HG03521 (cell line): ENCODE measurements at regions not wholly inside any gene's neighbourhood (a gene's known extent, or its start where the extent isn't known, plus 50 kb on each side); places are given as distances from the start of the nearest gene placed in this dataset.

Experiments
- ATAC-seq: cut with Tn5 transposase; IDR thresholded peaks from one replicate; pipeline ENCODE4 v1.9.1; 2021; ENCODE audit warnings: mild to moderate bottlenecking, moderate library complexity; ENCODE audit not compliant: unreplicated experiment

- no peak for ATAC-seq
Measured at GRCh38 chr1:47551971-47552528, 114.2 kb downstream of the FOXD2 start.

- ATAC-seq = no peak
Measured at GRCh38 chr1:47554082-47554481, 116.2 kb downstream of the FOXD2 start.

- no peak for ATAC-seq
Measured at GRCh38 chr1:47554901-47555300, 117.1 kb downstream of the FOXD2 start.

DNA sequence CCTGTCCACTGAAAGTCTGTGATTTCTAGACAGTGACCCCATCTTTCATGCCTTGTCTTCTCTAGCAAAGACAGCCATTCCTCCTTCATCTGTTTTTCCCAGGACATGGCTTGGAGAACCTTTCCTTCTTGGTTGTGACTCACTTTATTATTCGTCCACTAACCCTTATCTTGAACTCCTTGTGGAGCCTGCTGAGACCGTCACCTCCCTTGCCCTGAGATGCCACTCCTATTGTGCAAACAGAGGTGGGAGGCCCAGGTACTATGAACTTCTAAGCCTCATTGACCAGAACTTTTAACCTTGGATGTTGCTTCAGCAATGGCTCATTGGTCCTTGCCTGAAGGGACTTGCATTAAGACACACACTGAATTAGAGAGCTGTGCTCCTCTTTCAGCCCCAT lies 117.5 kb downstream of the FOXD2 start:
- no peak for ATAC-seq

- no peak for ATAC-seq
Measured at GRCh38 chr1:47555841-47556560, 118.2 kb downstream of the FOXD2 start.

DNA sequence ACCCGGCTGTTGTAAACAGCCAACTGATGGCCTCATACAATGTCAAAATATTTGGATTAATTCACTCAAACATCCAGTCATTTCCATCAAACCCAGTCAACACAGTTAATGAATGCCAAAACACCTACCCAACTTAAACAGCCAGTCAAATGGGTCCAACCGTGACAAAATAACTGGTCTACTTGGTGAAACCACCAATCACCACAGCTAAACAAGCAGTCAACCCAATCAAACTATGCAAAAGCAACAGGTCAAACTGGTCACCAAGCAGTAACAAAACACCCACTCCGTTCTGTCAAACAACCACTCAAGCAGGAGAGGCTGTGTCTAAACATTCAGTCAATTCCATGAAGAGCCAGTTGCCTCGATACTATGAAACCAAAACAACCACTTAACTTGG lies 119.2 kb downstream of the FOXD2 start:
- ATAC-seq = no peak

GRCh38 chr1:47558601-47559593 lies 121.1 kb downstream of the FOXD2 start:
- ATAC-seq = no peak

GRCh38 chr1:47559944-47560695 lies 122.3 kb downstream of the FOXD2 start:
- ATAC-seq = no peak

GRCh38 chr1:47561523-47562007 lies 123.7 kb downstream of the FOXD2 start:
- no peak for ATAC-seq

- ATAC-seq = no peak
Measured at GRCh38 chr1:47562147-47562546, 124.3 kb downstream of the FOXD2 start.

GRCh38 chr1:47562799-47563198 lies 125.0 kb downstream of the FOXD2 start:
- ATAC-seq = no peak

GRCh38 chr1:47563201-47563600 lies 125.4 kb downstream of the FOXD2 start:
- no peak for ATAC-seq

- ATAC-seq = no peak
Measured at GRCh38 chr1:47564570-47564969, 126.7 kb downstream of the FOXD2 start.

- ATAC-seq = no peak
Measured at GRCh38 chr1:47565092-47565491, 127.2 kb downstream of the FOXD2 start.

DNA sequence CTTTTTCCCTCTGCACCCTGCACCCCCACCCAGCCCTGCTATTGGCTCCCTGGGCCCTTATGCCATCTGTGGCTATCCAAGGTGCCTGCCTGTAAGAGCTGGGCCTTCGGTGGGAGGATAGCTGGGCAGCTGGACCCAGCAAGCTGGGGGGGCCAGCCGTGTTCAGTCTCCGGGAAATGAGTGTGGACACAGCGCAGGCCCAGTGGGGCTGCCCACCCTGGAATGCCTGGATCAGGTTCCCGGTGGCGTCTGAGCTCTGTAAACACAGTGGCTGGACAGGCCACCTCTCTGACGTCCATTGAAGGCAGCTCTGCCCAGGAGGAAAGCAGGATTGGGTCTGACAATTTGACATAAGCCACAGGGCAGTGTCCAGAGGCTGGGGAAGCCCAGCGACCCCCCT lies 127.8 kb downstream of the FOXD2 start:
- no peak for ATAC-seq

DNA sequence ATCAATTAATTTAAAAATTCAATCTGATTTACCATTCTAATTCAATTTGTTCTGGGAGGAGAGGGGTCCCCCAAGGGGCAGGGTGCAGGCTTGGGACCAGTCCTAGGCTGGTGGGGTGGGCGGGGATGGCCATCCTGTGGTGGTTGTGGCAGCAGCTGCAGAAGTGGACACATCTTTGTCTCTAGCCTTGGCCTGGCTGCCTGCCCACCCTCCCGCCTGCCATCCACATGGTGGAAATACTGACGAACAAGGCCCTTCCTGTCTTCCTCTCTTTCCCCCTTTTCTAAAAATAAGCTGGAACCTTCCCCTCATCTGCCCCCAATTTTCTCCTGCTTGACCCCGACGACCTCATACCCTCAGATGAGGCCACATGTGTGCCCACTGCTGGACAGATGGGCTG lies 130.9 kb downstream of the FOXD2 start:
- no peak for ATAC-seq

- no peak for ATAC-seq
Measured at GRCh38 chr1:47569261-47569660, 131.4 kb downstream of the FOXD2 start.

GRCh38 chr1:47569681-47570470 lies 132.0 kb downstream of the FOXD2 start:
- no peak for ATAC-seq

DNA sequence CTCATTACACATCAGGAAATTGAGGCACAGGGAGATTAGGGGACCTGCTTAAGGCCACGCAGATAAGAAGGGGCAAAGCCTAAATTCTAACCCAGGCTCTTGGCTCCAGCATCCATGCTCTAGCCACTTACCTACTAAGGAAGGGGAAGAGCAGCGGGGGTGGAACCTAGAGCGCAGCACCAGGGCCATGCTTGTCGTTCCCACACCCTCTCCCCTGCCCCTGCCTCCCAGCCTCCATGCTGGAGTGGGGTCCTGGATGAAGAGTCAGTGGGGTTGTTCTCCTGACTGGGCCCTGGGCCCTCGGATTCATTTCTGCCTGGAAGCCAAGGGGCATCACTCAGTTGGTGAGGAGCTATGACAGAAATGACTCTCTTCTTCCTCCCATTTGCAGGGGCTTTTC lies 133.3 kb downstream of the FOXD2 start:
- no peak for ATAC-seq

DNA sequence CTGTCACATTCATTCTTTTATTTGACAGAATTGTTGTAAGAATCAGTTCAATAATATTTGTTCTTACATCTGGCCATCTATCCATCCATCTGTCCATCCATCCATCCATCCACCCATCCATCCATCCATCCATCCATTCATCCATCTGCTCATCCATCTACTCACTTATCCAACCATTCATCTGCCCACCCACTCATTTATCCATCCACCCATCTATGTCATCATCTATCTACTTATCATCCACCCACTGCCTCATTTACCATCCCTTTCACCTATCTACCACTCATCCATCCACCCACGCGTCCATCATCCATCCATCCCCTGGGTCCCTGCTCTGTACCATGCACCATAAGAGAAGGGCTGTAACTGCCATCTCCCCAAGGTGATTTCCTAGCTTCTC lies 134.1 kb downstream of the FOXD2 start:
- ATAC-seq = no peak
